ENCODE measurements at regions not wholly inside any gene's neighbourhood (a gene's known extent, or its start where the extent isn't known, plus 50 kb on each side); places are given as distances from the start of the nearest gene placed in this dataset.

DNA sequence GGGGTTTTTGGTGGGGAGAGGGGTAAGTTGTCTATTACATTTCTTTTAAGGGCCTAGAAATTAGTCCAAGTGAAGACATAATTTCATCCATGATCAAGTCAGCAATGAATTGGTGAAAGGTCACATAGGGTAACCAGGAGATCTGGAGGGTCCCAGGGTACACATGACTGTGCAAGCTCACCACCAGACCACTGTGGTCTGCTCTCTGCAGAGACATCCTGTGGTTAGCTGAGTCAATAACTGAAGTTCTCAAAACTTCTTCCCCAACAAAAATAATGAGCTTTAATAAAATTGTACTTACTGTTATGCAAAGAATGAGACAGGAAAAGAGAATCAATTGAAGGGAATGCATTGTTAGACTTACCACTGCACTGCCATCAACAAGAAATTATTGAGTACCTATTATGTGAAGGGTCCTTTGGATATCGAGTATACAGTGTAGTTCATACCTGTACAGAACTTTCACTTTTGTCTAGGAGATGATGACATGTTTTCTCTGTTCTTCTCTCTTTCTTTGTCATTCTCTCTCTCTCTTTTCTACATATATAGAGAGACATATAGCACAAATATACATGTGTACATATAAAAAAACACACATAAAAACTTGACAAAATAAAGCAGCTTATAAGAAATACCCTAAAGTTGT, 209.8 kb downstream of the GJA1 start:
- no peak for DNase-seq
- Histone ChIP-seq H3K4me3 (ENCODE audit: low read depth, low read length) (no peak overlapping the region), H3K4me1 (no peaks in the 10 kb centered on the region), H3K36me3 (no peaks in the 10 kb centered on the region), H3K9me3 (no peaks in the 10 kb centered on the region), H3K27me3 (no peaks in the 10 kb centered on the region)
- TF ChIP-seq, protein P1, sequence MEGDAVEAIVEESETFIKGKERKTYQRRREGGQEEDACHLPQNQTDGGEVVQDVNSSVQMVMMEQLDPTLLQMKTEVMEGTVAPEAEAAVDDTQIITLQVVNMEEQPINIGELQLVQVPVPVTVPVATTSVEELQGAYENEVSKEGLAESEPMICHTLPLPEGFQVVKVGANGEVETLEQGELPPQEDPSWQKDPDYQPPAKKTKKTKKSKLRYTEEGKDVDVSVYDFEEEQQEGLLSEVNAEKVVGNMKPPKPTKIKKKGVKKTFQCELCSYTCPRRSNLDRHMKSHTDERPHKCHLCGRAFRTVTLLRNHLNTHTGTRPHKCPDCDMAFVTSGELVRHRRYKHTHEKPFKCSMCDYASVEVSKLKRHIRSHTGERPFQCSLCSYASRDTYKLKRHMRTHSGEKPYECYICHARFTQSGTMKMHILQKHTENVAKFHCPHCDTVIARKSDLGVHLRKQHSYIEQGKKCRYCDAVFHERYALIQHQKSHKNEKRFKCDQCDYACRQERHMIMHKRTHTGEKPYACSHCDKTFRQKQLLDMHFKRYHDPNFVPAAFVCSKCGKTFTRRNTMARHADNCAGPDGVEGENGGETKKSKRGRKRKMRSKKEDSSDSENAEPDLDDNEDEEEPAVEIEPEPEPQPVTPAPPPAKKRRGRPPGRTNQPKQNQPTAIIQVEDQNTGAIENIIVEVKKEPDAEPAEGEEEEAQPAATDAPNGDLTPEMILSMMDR (IDR thresholded peaks at IDR 0.05; ENCODE audit: low read depth, low read length), result no peak

GRCh38 chr6:121647905-121648304, 212.5 kb downstream of the GJA1 start:
- H3K9me3 ChIP-seq, result no peaks in the 10 kb centered on the region
- H3K36me3 ChIP-seq, result no peaks in the 10 kb centered on the region
- H3K27me3 ChIP-seq, result no peaks in the 10 kb centered on the region
- DNase-seq, result no peak
- H3K4me1 ChIP-seq, result no peaks in the 10 kb centered on the region
- no peak overlapping the region for H3K4me3 ChIP-seq (ENCODE audit: low read depth, low read length)
- TF ChIP-seq, protein P1 (IDR thresholded peaks at IDR 0.05; ENCODE audit: low read depth, low read length), result no peak

DNA sequence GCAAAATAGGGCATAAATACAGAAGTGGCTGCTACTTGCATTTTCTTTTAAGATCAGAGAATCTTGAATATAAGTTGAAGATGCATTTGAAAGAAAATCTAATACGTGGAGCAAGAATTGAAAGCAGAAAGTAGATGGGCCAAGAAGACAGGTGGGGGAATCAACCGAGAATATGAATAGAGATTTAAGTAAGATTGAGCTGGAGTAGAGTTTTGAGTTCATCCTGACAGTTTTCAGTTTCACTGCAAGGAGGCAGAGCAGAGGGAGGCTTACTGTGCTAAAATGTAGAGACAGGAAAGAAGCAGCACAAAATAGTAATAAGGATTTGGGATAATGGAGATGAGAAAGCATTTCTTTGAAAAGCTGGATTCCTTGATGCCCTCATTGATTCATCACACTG, 214.5 kb downstream of the GJA1 start:
- Histone ChIP-seq H3K4me3 (ENCODE audit: low read depth, low read length) (no peak overlapping the region), H3K9me3 (no peaks in the 10 kb centered on the region), H3K27me3 (no peaks in the 10 kb centered on the region), H3K4me1 (no peaks in the 10 kb centered on the region), H3K36me3 (no peaks in the 10 kb centered on the region)
- TF ChIP-seq, protein P1 (IDR thresholded peaks at IDR 0.05; ENCODE audit: low read depth, low read length), result no peak
- no peak for DNase-seq

- Histone ChIP-seq H3K4me3 (ENCODE audit: low read depth, low read length) (no peak overlapping the region), H3K36me3 (no peaks in the 10 kb centered on the region), H3K27me3 (no peaks in the 10 kb centered on the region), H3K9me3 (no peaks in the 10 kb centered on the region), H3K4me1 (no peaks in the 10 kb centered on the region)
- TF ChIP-seq, protein P1 (IDR thresholded peaks at IDR 0.05; ENCODE audit: low read depth, low read length), result no peak
- DNase-seq, result no peak
These were observed 216.0 kb downstream of the GJA1 start for GRCh38 chr6:121651420-121651819.

GRCh38 chr6:121652223-121652622, 216.8 kb downstream of the GJA1 start:
- TF ChIP-seq, protein P1 (IDR thresholded peaks at IDR 0.05; ENCODE audit: low read depth, low read length), result no peak
- DNase-seq, result no peak
- no peaks in the 10 kb centered on the region for H3K4me1 ChIP-seq
- H3K4me3 ChIP-seq (ENCODE audit: low read depth, low read length), result no peak overlapping the region
- H3K36me3 ChIP-seq, result no peaks in the 10 kb centered on the region
- H3K9me3 ChIP-seq, result no peaks in the 10 kb centered on the region
- H3K27me3 ChIP-seq, result no peaks in the 10 kb centered on the region

GRCh38 chr6:121652726-121653623, 217.5 kb downstream of the GJA1 start:
- Histone ChIP-seq H3K4me1 (no peaks in the 10 kb centered on the region), H3K27me3 (no peaks in the 10 kb centered on the region), H3K36me3 (no peaks in the 10 kb centered on the region), H3K9me3 (no peaks in the 10 kb centered on the region), H3K4me3 (ENCODE audit: low read depth, low read length) (no peak overlapping the region)
- TF ChIP-seq, protein P1 (IDR thresholded peaks at IDR 0.05; ENCODE audit: low read depth, low read length), result no peak
- DNase-seq, result no peak

Measured in BE2C (cell line).